ENCODE measurements at regions not wholly inside any gene's neighbourhood (a gene's known extent, or its start where the extent isn't known, plus 50 kb on each side); places are given as distances from the start of the nearest gene placed in this dataset.

- WGBS, 2 experiments (ENCODE audit: extremely low coverage in 2 of 2, insufficient read length in 1 of 2) = no CpG with 5 or more reads among the region's 1 CpG
Measured at GRCh38 chr4:107219681-107220080, 183.6 kb upstream of the DKK2 start.

More at GRCh38 chr4:107219681-107220080, 183.6 kb upstream of the DKK2 start:
- Histone ChIP-seq H3K4me1 (ENCODE audit: control insufficient read depth, insufficient read depth, low read length) (no peaks in the 10 kb centered on the region), H3K14ac (replicated peaks; ENCODE audit: low read depth, low read length) (no peak overlapping the region), H2BK5ac (ENCODE audit: low read depth, low read length, poor library complexity, severe bottlenecking) (no peak overlapping the region), H2AK5ac (ENCODE audit: low read depth, low read length) (no peak overlapping the region), H4K8ac (ENCODE audit: low read depth in 2 of 2, low read length in 2 of 2) (no peak overlapping the region), H4K20me1 (ENCODE audit: insufficient read depth, low read length) (no peaks in the 10 kb centered on the region), H3K56ac (ENCODE audit: extremely low read depth, insufficient read depth, low read length) (no peak overlapping the region), H4K5ac (ENCODE audit: low read depth, low read length) (no peak overlapping the region), H2BK15ac (ENCODE audit: low read depth, low read length) (no peak overlapping the region), H3K23ac (ENCODE audit: low read depth, low read length) (no peak overlapping the region), H3K9ac (ENCODE audit: low read depth, low read length) (no peak overlapping the region), H4K91ac (ENCODE audit: insufficient read depth, low read depth, low read length) (no peak overlapping the region), H2AK9ac (replicated peaks; ENCODE audit: low read depth, low read length, poor library complexity) (no peak overlapping the region), H3K4ac (ENCODE audit: low read depth, low read length) (no peak overlapping the region), H3K9me1 (ENCODE audit: insufficient read depth, low read length) (no peaks in the 10 kb centered on the region), H3K9me3 (ENCODE audit: control insufficient read depth, insufficient read depth, low read length) (no peaks in the 10 kb centered on the region), H3K4me3 (ENCODE audit: insufficient read depth, low read depth, low read length) (no peak overlapping the region), H2BK20ac (ENCODE audit: low read depth, low read length) (no peak overlapping the region), H3K79me1 (ENCODE audit: low read depth in 1 of 2, low read length in 2 of 2) (no peaks in the 10 kb centered on the region), H3K27me3 (ENCODE audit: control insufficient read depth, insufficient read depth, low read length) (no peaks in the 10 kb centered on the region), H2AFZ (replicated peaks; ENCODE audit: low read length, poor library complexity) (no peak overlapping the region), H2BK120ac (ENCODE audit: low read depth, low read length) (no peak overlapping the region), H3K36me3 (ENCODE audit: control insufficient read depth, insufficient read depth, low read length) (no peaks in the 10 kb centered on the region), H3K4me2 (ENCODE audit: low read depth, low read length) (no peak overlapping the region), H3K27ac (ENCODE audit: insufficient read depth, low read length) (no peak overlapping the region), H3K18ac (ENCODE audit: low read depth, low read length) (no peak overlapping the region)
- BruUV-seq (replicated peaks) = no TSS peak
- in situ Hi-C loops (cut with MboI; ENCODE audit: low sequenced_read_pairs) = no loop called here
- dilution Hi-C loops (cut with HindIII; ENCODE audit: low sequenced_read_pairs, unreplicated experiment) = no loop called here
- ATAC-seq (ENCODE audit: low read depth) = no peak
- intact Hi-C loops (cut with micrococcal nuclease) = no loop called here
- ChIA-PET CTCF (no interaction called here), POLR2A (ENCODE audit: unreplicated experiment) (no interaction called here)
- TF ChIP-seq BHLHE40 (IDR thresholded peaks at IDR 0.05; ENCODE audit: low read depth, low read length) (no peak), RCOR1 (IDR thresholded peaks at IDR 0.05; ENCODE audit: insufficient replicate concordance, low read length) (no peak), ELK1 (IDR thresholded peaks at IDR 0.05; ENCODE audit: borderline replicate concordance, low read depth, low read length) (no peak), CTCF (conservative IDR thresholded peaks at IDR 0.05; ENCODE audit: low read depth, low read length) (no peak), POLR2A (IDR thresholded peaks at IDR 0.05; ENCODE audit: low read depth, low read length) (no peak), MAZ (IDR thresholded peaks at IDR 0.05; ENCODE audit: borderline replicate concordance, low read depth, low read length) (no peak), RFX5 (IDR thresholded peaks at IDR 0.05; ENCODE audit: low read depth, low read length) (no peak), SMC3 (IDR thresholded peaks at IDR 0.05; ENCODE audit: low read depth, low read length) (no peak), MXI1 (IDR thresholded peaks at IDR 0.05; ENCODE audit: borderline replicate concordance, low read depth, low read length) (no peak), CHD1 (IDR thresholded peaks at IDR 0.05; ENCODE audit: low read depth, low read length) (no peak), FOS (IDR thresholded peaks at IDR 0.05; ENCODE audit: low read depth, low read length) (no peak), USF2 (IDR thresholded peaks at IDR 0.05; ENCODE audit: low read depth, low read length) (no peak)
- DNase-seq = peak; percentile 21
